Psoas muscle (tissue), 7 donors: ENCODE measurements at regions not wholly inside any gene's neighbourhood (a gene's known extent, or its start where the extent isn't known, plus 50 kb on each side); places are given as distances from the start of the nearest gene placed in this dataset.

Experiments used
- ATAC-seq, 4 donors: fragments of 200-7000 bp; cut with Tn5 transposase; one replicate each; pipeline ENCODE4 v1.9.1; 2020; ENCODE audit warnings: moderate library complexity in 3 of 4, mild to moderate bottlenecking in 2 of 4
- DNase-seq, 2 donors: peaks; one replicate each; pipeline ENCODE4 v3.0.0-alpha.2; 2020
- H3K27ac ChIP-seq: fragments of 200-600 bp; one replicate; pipeline ENCODE4 v1.8.0; 2022
- H3K27me3 ChIP-seq, 3 donors: fragments of 200-600 bp in 1 of 3; one replicate each; pipeline versions ENCODE4 v1.6.1 to v1.8.0; 2013 to 2022; ENCODE audit warnings: low read length in 2 of 3, mild to moderate bottlenecking in 2 of 3, moderate library complexity in 1 of 3; ENCODE audit not compliant: insufficient read depth in 3 of 3
- H3K36me3 ChIP-seq, 2 donors: fragments of 200-600 bp in 1 of 2; one replicate each; pipeline versions ENCODE4 v1.6.1 to v1.8.0; 2013 to 2022; ENCODE audit warnings: low read depth in 1 of 2, mild to moderate bottlenecking in 1 of 2, moderate library complexity in 1 of 2; ENCODE audit not compliant: insufficient read depth in 1 of 2
- H3K4me1 ChIP-seq: fragments of 200-600 bp; one replicate; pipeline ENCODE4 v1.8.0; 2022
- H3K4me3 ChIP-seq: fragments of 200-600 bp; one replicate; pipeline ENCODE4 v1.8.0; 2022; ENCODE audit warnings: mild to moderate bottlenecking
- H3K9me3 ChIP-seq: fragments of 200-600 bp; one replicate; pipeline ENCODE4 v1.8.0; 2022
- WGBS, 3 donors: extraction: QIAGEN DNeasy Blood & Tissue Kit; methylation state at CpG; one replicate each; pipeline versions ENCODE4 v1.1.6 to v1.1.7; 2013; 5-methylcytosine and 5-hydroxymethylcytosine counted together
- intact Hi-C, 2 donors: fragments of 100-400 bp; cut with DNase I; formaldehyde crosslinking; loops; one replicate each; pipeline versions ENCODE4 v1.11.0 to v1.14.2; 2022
- TF ChIP-seq, protein P1 (sequence below): fragments of 200-600 bp; IDR thresholded peaks from one replicate; pipeline ENCODE4 v1.8.0; 2022; ENCODE audit warnings: antibody characterized with exemption
- donor health status: healthy with polysubstance abuse.
- donor health status: DM: no; HTN: no; CAD: no; lungs with moderate emphysema.
- donor health status: Bipolar disorder and iron deficiency.
- donor health status: healthy.
- donor health status: DM: yes; HTN: yes; CAD: no.
- donor health status: DM: no; HTN: no; CAD: no.
- donor health status: DM: yes; HTN: yes; CAD: no.

DNA sequence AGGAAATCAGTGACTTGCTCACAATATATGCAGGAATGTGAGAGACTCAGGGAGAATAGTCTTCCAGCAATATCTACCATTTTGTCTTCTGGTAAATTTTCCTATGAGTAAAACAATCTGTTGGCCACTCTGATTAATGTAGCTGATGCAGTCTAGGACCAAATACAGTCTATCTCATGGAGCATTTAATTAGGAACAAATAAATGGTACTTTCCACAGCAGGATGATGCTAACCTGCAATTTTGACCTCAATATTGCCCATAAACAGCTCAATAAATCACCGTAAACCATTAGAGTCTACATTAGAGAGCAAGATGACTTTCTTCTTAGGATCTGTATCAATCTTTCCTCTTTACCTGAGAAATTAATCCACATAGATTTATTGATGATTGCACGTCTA is 567.7 kb upstream of the B3GALT2 start:
- H3K27ac ChIP-seq: no peak overlapping the region
- H3K27me3 ChIP-seq: no peaks in the 10 kb centered on the region
- ATAC-seq (no peak), DNase-seq (no peak)
- no peaks in the 10 kb centered on the region for H3K4me1 ChIP-seq
- H3K4me3 ChIP-seq: no peak overlapping the region
- intact Hi-C loops: no loop called here
- H3K36me3 ChIP-seq: no peaks in the 10 kb centered on the region
- no peaks in the 10 kb centered on the region for H3K9me3 ChIP-seq
- TF ChIP-seq, protein P1, sequence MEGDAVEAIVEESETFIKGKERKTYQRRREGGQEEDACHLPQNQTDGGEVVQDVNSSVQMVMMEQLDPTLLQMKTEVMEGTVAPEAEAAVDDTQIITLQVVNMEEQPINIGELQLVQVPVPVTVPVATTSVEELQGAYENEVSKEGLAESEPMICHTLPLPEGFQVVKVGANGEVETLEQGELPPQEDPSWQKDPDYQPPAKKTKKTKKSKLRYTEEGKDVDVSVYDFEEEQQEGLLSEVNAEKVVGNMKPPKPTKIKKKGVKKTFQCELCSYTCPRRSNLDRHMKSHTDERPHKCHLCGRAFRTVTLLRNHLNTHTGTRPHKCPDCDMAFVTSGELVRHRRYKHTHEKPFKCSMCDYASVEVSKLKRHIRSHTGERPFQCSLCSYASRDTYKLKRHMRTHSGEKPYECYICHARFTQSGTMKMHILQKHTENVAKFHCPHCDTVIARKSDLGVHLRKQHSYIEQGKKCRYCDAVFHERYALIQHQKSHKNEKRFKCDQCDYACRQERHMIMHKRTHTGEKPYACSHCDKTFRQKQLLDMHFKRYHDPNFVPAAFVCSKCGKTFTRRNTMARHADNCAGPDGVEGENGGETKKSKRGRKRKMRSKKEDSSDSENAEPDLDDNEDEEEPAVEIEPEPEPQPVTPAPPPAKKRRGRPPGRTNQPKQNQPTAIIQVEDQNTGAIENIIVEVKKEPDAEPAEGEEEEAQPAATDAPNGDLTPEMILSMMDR: no peak
- 88 to 95% (median 88%) methylated on average over 2 of the region's 2 CpGs for WGBS, 3 donors

- Histone ChIP-seq H3K9me3 (no peaks in the 10 kb centered on the region), H3K4me1 (no peaks in the 10 kb centered on the region), H3K27ac (no peak overlapping the region), H3K36me3 (no peaks in the 10 kb centered on the region), H3K27me3 (no peaks in the 10 kb centered on the region), H3K4me3 (no peak overlapping the region)
- 65 to 77% (median 73%) methylated on average over 5 of the region's 5 CpGs for WGBS, 3 donors
- TF ChIP-seq, protein P1: no peak
- no peak for DNase-seq
- ATAC-seq: no peak
- intact Hi-C loops: no loop called here
Measured at GRCh38 chr1:193753038-193753756, 566.8 kb upstream of the B3GALT2 start.

DNA sequence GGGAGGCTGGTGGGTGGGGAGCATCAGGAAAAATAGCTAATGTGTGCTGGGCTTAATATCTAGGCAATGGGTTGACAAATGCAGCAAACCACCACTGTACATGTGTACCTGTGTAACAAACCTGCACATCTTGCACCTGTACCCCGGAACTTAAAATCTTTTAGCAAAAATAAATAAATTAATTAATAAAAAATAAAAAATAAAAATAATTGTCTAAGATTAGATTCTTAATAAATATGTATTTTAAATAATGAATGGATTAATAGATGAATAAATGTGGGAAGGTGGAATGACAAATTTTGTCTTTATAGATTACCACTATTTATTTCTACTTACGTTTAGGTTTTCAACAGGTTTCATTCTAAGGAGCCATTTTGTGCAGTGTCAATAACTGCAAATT is 563.5 kb upstream of the B3GALT2 start:
- TF ChIP-seq, protein P1: no peak
- no peaks in the 10 kb centered on the region for H3K27me3 ChIP-seq
- ATAC-seq (no peak), DNase-seq (no peak)
- H3K36me3 ChIP-seq: no peaks in the 10 kb centered on the region
- intact Hi-C loops: no loop called here
- no peak overlapping the region for H3K4me3 ChIP-seq
- no peaks in the 10 kb centered on the region for H3K9me3 ChIP-seq
- WGBS, 3 donors: 95 to 96% (median 96%) methylated on average over 2 of the region's 2 CpGs
- H3K27ac ChIP-seq: no peak overlapping the region
- no peaks in the 10 kb centered on the region for H3K4me1 ChIP-seq

DNA sequence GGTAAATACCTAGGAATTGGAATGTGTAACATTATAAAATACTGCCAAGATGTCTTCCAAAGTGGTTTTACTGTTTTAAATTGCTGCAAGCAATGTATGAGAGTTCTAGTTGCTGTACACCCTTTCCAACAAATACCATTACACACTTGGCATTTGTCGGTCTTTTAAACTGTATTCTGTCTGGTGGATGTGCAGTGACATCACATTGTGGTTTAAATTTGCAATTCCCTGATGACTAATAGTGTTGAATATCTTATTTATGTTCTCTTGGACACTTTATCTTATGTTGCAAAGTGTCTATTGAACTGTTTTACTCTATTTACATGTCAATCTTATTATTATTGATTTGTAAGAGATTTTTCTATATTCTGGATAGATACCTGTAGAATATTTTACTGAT is 561.2 kb upstream of the B3GALT2 start:
- Histone ChIP-seq H3K27me3 (no peaks in the 10 kb centered on the region), H3K36me3 (no peaks in the 10 kb centered on the region), H3K4me1 (no peaks in the 10 kb centered on the region), H3K4me3 (no peak overlapping the region), H3K9me3 (no peaks in the 10 kb centered on the region), H3K27ac (no peak overlapping the region)
- WGBS, 3 donors: 86 to 92% (median 88%) methylated on average over 1 of the region's 1 CpG
- ATAC-seq (no peak), DNase-seq (no peak)
- intact Hi-C loops: no loop called here
- TF ChIP-seq, protein P1: no peak

DNA sequence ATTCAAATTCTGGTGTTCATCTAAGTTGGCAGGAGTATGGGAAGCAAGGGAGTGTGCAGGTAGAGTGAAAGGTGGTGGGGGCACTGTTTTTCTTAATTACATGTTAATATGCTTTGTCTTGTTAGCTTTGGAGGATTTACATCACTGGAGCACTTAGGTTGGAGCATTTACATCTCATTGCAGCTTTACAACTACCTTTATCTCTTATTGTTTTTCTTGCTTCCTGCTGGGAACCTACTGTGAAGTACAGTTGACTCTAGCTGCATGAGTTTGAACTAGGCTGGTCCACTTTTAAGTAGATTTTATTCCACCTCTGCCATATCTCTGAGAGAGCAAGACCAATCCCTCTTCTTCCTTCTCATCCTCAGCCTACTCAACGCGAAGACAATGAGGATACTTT is 554.8 kb upstream of the B3GALT2 start:
- H3K4me1 ChIP-seq: no peaks in the 10 kb centered on the region
- DNase-seq (no peak), ATAC-seq (no peak)
- TF ChIP-seq, protein P1: no peak
- H3K4me3 ChIP-seq: no peak overlapping the region
- intact Hi-C loops: no loop called here
- H3K27me3 ChIP-seq: no peaks in the 10 kb centered on the region
- H3K9me3 ChIP-seq: no peaks in the 10 kb centered on the region
- H3K27ac ChIP-seq: no peak overlapping the region
- H3K36me3 ChIP-seq: no peaks in the 10 kb centered on the region
- 42 to 58% (median 56%) methylated on average over 2 of the region's 2 CpGs for WGBS, 3 donors
